GM12872 (cell line): ENCODE measurements at regions not wholly inside any gene's neighbourhood (a gene's known extent, or its start where the extent isn't known, plus 50 kb on each side); places are given as distances from the start of the nearest gene placed in this dataset.

ENCODE experiments used
- TF ChIP-seq, protein P1 (sequence below): IDR thresholded peaks from 3 replicates; pipeline ENCODE4 v1.5.1; 2011; ENCODE audit warnings: low read depth, mild to moderate bottlenecking, low read length, moderate library complexity; ENCODE audit not compliant: insufficient read depth

DNA sequence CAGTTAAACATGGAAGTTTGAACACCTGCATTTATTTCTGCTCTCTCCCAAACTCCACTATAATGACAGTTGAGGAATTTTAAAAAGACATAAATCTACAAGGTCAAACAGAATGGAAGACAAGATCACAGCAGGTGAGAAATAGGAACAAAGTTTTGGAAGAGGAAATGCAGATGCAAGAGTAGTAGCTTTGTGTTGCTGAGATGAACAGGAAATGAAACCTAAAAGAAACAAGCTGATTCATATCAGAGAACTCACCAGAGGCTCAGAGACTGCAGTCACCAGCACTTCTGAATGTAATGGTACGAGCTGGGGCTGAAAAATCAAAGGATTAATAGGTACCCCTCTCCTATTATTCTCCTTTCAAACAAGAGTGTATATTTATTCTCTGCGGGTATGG lies 459.9 kb downstream of the RAP2B start:
- TF ChIP-seq, protein P1, sequence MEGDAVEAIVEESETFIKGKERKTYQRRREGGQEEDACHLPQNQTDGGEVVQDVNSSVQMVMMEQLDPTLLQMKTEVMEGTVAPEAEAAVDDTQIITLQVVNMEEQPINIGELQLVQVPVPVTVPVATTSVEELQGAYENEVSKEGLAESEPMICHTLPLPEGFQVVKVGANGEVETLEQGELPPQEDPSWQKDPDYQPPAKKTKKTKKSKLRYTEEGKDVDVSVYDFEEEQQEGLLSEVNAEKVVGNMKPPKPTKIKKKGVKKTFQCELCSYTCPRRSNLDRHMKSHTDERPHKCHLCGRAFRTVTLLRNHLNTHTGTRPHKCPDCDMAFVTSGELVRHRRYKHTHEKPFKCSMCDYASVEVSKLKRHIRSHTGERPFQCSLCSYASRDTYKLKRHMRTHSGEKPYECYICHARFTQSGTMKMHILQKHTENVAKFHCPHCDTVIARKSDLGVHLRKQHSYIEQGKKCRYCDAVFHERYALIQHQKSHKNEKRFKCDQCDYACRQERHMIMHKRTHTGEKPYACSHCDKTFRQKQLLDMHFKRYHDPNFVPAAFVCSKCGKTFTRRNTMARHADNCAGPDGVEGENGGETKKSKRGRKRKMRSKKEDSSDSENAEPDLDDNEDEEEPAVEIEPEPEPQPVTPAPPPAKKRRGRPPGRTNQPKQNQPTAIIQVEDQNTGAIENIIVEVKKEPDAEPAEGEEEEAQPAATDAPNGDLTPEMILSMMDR: no peak

DNA sequence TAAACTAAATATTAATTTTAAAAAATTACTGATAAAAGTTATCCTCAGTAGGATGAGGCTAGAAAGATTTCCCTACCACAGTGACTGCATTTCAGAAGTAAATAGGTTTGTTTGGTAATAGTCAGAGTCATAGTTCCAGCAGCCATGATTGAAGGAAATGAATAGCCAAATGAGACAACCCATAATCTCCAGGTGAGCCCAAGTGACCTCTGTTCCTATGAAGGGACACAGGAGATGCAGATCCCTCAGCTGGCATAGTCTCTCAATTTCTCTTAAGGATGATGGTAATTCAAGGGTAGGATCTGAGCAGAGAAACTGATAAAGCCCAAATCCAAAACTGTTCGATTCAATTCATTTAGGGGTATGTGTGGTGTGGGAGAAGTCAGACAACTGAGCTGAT lies 461.8 kb downstream of the RAP2B start:
- TF ChIP-seq, protein P1: no peak

DNA sequence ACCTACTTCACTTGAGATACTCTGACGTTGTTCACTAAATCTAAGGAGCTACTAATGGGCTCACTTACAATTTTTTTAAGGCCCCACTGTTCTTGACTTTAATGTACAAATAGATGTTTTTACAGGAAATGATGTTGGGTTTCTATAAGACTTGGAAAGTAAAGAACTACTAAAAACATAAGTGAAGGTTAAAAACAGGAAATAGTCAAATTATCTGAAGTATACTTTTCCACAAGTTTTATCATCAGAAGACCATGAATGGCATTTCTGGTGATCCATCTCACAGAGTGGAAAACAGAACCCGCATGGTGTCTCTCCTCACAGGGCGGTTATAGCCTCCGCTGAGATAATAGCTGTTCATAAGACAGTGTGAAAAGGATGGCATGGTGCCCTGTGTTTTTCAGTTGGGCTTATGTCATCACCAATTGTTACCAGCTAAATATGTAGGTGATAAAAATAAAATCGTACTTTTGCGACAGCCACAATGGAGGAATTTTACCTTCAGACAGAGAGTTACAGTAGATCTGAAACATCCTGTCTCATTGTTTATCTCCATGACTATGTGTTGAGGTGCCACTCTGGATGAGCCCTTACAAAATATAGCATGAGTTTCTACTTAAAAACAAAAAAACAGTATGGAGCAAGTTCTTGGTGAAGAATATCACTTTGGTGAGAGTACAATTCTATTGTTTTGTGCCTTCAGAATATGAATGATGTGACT lies 462.4 kb downstream of the RAP2B start:
- TF ChIP-seq, protein P1: no peak

DNA sequence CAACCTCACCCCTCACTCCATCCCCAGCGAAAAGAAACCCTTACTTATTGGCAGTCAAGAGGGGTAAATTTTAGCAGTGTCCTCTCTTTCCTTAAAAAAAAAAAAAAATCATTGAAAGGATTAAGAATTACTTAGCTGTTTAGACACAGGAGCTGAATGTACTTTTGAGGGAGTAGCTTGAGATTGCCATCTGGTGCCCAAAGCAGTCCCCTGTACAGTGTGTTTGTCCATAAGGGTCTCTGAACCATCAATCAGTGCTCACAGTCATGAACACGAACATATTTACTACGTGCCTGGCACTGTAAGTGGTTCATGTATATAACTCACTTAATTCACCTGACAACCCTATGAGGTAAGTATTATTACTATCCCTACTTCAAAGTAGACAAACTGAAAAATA lies 463.5 kb downstream of the RAP2B start:
- TF ChIP-seq, protein P1: no peak

DNA sequence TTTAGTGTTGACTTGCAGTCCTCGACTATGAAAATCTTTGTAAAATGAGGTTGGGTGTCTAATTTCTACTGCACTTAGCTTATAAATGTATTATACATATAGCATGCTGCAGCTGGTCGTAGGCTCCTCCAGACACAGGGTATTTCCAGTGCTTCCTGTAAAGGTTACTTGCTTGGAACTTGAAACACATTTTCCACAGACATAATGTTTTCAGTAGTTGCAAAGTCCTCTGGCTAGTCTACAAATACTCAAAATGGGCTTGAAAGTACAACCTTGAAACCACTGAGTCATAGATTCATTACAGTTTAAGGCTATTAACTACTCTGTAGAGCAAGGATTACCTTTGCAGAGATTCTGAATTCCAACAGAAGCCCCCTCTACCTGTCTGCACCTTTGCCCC lies 464.1 kb downstream of the RAP2B start:
- TF ChIP-seq, protein P1: no peak

DNA sequence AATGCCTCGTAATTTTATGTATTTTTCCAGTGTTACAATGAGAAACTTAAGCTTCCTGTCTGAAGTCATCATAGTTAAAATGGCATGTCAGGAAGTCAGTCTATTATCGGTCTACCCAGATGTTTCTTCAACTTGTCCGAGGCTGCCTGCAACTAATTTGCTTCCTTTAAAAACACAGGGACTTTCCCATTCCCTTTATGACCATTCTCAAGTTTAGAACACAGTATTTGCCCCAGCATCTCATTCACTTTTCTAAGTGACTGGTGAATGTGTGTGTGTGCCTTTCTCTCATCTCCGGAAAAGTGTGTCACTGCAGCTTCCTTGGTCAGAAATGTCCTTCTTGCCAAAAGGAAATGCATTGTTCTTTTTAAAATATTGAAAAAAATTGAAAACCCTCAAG lies 466.6 kb downstream of the RAP2B start:
- TF ChIP-seq, protein P1: no peak

DNA sequence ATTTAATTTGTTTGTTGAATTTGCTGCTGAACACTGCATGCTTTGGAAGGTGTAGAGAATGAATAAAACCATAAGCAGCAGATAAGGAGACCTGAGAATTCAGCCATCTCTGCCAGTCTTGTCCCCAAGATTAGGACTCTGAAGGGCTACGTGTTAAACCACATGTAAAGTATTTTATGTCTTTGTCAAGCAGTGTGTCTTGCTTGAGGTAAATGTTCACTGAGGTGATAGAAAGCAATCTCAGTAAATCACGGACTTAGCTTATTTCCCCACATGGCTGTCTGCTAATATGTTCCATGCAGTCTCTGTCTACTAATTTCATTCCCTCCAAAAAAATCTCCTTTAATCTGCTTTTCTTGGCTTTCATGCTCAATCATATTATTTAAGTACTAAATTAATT lies 467.1 kb downstream of the RAP2B start:
- TF ChIP-seq, protein P1: no peak
